ENCODE measurements at regions not wholly inside any gene's neighbourhood (a gene's known extent, or its start where the extent isn't known, plus 50 kb on each side); places are given as distances from the start of the nearest gene placed in this dataset.

DNA sequence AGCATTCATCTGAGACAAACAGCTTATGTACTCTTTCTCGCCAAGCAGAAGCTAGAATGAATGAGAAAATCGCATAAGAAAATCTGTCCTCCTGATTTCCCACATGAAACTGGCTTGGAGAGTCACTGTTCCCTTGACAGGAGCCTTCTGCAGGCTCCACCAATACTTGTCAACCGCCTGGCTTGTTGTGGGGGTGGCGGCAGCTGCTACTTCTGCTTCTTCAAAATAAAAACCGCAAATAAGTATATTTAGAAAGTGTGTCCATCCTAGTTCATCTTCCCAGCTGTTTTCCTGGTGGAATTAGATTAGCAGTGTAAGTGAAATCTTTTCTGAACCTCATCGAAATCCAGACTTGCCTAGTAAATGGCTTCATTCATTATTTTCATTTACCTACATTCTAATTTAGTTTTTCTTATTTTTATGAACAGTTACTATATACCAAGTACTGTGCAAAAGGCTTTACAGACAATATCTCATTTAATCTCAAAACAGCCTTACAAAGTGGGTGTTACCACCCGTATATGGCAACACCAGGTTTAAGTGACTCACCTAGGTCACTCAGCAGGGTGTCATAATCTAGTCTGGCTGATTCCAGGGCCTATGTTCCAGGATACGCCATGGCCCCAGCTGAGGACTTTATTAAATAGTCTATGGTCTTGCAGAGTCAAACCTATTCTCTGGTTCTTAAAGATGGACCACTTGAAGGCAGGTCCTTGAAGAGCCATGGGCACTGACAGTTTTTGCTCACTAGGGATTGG lies 104.6 kb upstream of the IGFBP7 start:
- DNase-seq = no peak
- TF ChIP-seq GATA1 (IDR thresholded peaks at IDR 0.05; ENCODE audit: low read depth, low read length) (no peak), POLR2A (IDR thresholded peaks at IDR 0.05; ENCODE audit: low read length) (no peak)

DNA sequence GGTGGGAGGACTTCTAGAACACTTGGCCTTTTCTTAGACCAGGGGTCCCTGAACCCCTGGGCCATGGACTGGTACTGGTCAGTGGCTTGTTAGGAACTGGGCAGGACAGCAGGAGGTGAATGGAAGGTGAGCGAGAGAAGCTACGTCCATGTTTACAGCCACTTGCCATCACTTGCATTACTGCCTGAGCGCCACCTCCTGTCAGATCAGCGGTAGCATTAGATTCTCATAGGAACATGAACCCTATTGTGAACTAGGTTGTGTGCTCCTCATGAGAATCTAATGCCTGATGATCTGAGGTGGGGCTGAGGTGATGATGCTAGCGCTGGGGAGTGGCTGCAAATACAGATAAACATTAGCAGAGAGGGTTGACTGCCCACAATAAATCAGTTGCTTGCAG lies 100.9 kb upstream of the IGFBP7 start:
- no peak for TF ChIP-seq GATA1 (IDR thresholded peaks at IDR 0.05; ENCODE audit: low read depth, low read length)
- TF ChIP-seq POLR2A (IDR thresholded peaks at IDR 0.05; ENCODE audit: low read length) = no peak
- DNase-seq = no peak

DNA sequence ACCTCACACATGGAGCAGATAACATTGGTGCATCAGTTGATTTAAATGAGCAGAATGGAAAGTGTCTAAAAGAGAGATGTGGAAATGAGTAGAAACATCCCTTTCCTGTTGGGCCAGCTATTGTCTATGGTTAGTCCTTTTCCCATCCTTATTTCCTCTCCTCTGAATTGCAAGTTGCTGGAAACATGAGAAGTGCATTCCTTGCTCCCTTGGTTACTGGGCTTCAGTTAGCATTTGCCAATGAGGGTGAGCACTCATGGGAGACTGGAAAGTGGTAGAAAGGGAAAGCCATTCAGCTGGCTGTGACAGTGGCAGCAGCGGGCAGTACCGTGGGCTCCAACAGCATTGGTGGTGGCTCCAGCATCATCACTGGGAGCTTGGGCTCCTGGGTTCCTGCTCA lies 96.0 kb upstream of the IGFBP7 start:
- no peak for TF ChIP-seq GATA1 (IDR thresholded peaks at IDR 0.05; ENCODE audit: low read depth, low read length)
- TF ChIP-seq POLR2A (IDR thresholded peaks at IDR 0.05; ENCODE audit: low read length) = no peak
- no peak for DNase-seq

DNA sequence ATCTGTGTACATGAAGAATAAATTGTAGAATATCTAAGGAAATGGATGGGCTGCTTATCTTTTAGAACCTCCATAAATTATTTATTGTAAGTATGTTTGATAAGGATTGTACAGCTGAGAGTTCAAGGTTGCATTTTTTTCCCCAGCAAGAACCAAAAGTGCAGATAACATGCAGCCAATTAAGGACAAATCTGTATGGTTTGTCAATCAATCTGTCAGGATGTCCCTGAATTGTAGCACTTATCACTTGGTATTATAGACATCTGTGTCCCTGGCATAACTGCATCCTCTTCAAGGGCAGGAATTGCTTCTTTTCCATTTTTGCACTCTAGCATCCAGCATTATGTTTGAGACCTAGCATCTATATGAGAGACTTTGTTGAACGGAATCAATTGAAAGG lies 95.4 kb upstream of the IGFBP7 start:
- DNase-seq = no peak
- no peak for TF ChIP-seq POLR2A (IDR thresholded peaks at IDR 0.05; ENCODE audit: low read length)
- no peak for TF ChIP-seq GATA1 (IDR thresholded peaks at IDR 0.05; ENCODE audit: low read depth, low read length)

DNA sequence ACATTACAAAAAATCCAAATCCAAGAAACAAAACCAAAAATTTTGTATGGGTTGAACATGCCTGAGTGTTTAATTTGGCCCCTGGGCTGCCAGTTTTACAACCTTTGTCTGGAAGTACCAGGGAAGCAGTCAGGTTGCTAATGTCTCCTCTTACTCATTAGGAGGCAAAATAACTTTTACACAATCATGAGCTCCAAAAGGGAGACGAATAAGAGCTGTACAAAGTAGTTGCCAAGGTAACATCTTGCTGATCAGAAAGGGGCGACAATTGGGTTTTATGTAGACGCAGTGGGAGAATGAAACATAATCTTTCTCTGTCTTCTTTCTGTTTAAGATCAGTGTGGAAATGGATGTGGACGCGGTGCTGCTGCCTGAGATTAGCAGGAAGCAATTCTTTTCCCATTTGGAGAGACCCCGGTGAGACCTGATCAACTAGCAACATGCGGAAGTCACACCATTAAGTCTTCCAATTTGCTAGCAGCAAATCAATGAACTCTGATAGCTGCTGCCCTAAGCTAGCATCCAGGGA lies 90.7 kb upstream of the IGFBP7 start:
- TF ChIP-seq POLR2A (IDR thresholded peaks at IDR 0.05; ENCODE audit: low read length) (no peak), GATA1 (IDR thresholded peaks at IDR 0.05; ENCODE audit: low read depth, low read length) (no peak)
- DNase-seq = no peak

DNA sequence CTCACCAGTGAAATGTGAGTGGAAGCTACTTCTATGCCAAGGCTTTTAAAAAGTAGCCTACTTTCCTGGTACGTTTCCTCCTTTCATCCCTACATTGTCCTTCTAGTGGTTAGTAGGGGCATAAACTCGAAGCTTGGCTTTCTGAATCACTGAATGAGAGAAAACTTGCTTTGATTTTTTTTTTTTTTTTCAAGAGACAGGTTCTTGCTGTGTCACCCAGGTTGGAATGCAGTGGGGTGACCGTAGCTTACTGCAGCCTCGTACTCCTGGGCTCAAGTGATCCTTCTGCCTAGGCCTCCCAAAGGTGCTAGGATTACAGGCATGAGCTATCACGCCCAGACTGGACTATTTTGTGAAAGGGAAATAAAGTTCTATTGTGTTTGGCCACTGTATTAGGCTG lies 89.1 kb upstream of the IGFBP7 start:
- no peak for DNase-seq
- TF ChIP-seq GATA1 (IDR thresholded peaks at IDR 0.05; ENCODE audit: low read depth, low read length) (no peak), POLR2A (IDR thresholded peaks at IDR 0.05; ENCODE audit: low read length) (no peak)

DNA sequence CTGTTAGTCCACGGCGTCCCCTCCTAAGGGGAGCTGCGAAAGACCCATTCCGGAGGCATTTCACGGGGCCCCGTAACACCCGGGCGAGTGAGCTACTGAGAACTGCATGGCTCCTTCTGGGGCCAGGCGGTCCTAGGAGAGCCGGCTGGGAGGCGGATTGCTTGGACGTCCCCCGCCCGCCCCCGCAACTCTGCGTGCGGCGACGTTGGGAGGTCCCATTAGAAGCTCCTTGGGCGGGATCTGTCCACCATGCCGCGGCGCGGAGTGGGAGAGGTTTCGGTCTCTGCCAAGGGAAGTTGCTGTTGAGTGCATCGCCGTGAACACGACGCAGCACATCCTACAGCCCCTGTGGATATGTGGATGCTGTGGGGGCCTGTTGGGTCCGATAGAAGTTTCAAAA lies 85.4 kb upstream of the IGFBP7 start:
- TF ChIP-seq POLR2A (IDR thresholded peaks at IDR 0.05; ENCODE audit: low read length) = no peak
- TF ChIP-seq GATA1 (IDR thresholded peaks at IDR 0.05; ENCODE audit: low read depth, low read length) = no peak
- DNase-seq = peak in 1 of 2 experiments; percentile 1

DNA sequence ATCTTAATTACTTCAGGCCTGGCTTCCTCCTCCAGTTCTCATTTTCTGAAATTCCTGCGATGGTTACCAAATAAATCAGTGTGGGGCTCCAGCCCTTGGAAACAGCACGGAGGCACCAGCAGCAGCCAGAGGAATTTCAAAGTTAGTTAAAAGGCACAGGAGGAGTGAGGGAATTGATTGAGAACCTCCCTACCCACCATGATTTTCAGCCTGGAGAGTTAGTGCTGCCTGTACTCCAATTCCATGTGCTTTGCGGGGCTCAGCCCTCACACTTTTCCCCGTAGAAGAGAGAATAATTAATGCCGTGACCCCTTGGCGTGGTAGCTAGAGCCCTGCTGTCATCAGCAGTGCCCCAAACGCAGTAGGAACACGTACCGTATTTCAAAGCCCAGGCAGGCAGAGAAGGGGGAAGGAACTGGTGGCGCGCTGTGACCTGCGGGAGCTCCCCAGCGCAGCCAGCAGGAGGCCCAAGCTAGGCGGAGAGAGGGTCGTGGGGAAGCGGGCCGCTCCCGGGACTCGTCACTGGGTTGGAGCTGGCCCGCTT lies 84.0 kb upstream of the IGFBP7 start:
- no peak for DNase-seq

DNA sequence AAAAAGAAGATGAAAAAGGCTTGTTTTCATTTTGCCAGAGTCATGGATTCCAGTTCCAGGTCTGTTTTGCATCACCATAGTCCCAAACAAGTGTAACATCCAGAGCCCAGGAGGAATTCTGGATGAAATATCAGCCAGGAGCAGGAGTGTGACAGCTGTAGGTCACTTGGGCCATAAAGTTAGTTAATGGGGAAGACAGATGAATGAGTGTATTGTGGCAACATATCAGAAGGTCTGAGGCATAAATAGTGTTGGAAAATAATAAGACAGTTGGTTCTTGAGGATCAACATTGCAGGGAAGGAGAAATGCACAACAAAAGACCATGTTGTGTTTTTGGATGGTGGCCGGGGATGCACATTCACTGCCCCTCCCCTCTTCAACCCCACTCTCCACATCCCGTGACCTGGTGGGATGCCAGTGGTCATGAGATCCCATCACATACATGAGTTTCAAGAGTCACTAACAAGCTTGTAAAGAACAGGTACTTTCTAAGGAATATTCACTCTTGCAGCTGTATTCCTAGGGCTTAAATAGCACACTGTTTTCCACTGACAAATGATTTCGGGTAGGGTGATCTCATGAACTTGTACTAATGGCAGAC lies 83.1 kb upstream of the IGFBP7 start:
- TF ChIP-seq GATA1 (IDR thresholded peaks at IDR 0.05; ENCODE audit: low read depth, low read length) (no peak), POLR2A (IDR thresholded peaks at IDR 0.05; ENCODE audit: low read length) (no peak)

More for the DNA sequence above, 84.0 kb upstream of the IGFBP7 start:
- TF ChIP-seq GATA1 (IDR thresholded peaks at IDR 0.05; ENCODE audit: low read depth, low read length) (no peak), POLR2A (IDR thresholded peaks at IDR 0.05; ENCODE audit: low read length) (no peak)

DNA sequence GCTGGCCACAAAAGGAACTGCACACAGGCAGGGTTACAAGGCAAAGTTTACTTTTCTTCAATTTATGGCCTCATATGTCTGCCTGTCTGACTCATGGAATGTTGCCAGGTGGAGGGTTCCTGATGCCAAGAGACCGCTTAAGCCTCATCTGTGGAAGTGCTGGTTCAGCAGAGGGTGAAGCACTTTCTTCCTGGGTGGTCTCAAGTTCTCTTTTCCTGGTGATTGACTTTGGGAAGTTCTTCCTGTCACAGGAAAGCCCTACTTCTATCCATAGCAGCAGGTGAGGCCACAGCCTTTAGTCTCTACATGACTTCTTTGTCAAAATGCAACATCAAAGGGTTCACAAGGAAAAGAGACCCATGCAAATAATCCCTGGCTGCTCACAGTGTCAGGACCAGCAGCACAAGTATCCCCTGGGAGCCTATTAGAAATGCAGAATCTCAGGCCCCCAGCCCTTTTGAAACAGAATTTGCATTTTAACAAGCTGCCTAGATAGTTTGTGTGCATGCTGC lies 81.4 kb upstream of the IGFBP7 start:
- no peak for DNase-seq
- no peak for TF ChIP-seq GATA1 (IDR thresholded peaks at IDR 0.05; ENCODE audit: low read depth, low read length)
- no peak for TF ChIP-seq POLR2A (IDR thresholded peaks at IDR 0.05; ENCODE audit: low read length)

More for the DNA sequence above, 83.1 kb upstream of the IGFBP7 start:
- no peak for DNase-seq

DNA sequence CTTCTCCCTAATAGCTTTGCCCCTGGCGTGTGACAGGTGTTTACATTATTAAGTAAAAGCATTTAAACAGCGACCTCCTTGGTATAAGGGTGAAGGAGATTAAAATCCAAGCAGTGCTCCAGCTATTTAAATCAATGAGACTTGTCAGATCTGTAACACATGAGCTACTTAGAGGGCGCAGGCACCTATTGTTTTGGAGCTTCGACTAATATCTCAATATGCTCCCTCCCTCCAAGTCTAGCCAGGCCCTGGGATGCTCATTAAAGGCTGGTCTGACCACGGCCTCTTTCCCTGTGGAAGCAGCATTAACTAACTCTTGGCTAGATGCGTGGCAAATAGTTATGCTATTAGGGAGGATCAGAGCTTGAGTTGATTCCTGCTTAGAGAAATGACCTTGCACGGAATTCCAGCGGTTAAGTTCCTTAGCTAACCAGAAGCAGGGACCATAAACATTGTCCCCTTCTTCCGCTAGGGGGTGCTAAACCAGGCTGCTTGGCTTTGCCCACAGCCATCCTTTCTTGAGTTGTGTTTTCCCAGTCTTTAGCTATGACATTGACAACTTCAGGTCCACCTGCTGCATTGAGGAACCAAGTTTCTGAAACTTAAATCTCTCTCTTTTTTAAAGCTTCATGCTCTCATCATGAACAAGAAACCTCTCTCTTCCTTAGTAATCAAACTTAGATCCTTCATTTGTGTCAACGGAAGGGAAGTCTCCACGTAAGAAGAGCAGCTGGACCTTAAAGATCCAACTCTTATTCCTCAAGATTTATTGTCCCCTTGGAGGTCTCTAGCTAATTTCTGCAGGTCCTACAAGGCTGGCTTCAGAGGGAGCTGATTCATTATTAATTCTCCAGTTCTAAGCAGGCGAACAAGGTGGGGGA lies 80.7 kb upstream of the IGFBP7 start:
- no peak for TF ChIP-seq POLR2A (IDR thresholded peaks at IDR 0.05; ENCODE audit: low read length)
- TF ChIP-seq GATA1 (IDR thresholded peaks at IDR 0.05; ENCODE audit: low read depth, low read length) = no peak
- peak; percentile 23 to 57 for DNase-seq

DNA sequence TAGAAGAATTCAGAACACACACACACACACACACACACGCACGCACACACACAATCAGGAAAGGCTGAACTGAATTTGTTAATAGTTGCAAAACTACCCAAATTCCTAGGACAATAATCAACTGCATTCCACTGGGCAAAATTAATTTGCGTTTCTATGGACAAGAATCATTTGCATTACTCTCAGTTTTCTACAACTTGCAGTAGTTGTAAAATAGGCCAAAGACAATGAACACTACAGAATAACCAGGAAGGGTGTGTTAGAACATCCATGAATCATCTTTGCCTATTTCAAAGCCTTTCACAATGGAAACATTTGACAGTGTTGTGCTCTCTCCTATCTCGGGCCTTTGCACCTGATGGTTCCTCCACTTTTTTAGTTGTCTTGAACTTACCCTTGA lies 77.1 kb upstream of the IGFBP7 start:
- DNase-seq = no peak
- TF ChIP-seq GATA1 (IDR thresholded peaks at IDR 0.05; ENCODE audit: low read depth, low read length) (no peak), POLR2A (IDR thresholded peaks at IDR 0.05; ENCODE audit: low read length) (no peak)

DNA sequence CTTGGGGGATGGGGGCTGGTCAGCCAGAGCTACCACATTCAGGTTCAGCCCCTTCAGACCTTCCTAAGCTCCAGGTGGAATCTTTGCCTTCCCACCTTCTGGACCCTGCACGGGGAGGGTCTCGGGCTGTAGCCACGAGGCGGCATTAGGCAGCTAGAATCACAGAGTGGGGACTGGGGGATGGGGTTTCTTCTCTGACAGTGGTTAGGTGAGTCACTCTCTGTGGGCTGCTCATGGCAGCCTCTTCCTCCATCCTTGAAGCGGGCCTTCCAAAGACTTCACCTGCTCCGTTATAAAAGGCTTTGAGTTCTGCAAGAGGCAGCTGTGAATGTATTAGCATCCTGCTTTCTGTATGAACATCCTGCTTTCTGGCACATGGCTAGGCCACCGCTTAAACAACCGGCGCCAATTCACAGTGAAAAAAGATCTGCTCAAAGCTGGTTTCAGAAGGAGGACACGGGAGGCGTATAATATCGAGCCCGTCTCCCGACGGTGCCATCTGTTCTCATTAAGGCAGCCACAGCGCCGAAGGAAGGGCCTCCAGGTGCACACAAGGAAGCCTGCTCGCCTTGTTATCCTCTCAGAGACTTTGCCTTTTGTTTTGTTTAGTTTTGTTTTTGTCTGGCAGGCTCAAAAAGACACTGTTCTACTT lies 74.3 kb upstream of the IGFBP7 start:
- TF ChIP-seq POLR2A (IDR thresholded peaks at IDR 0.05; ENCODE audit: low read length) = no peak
- TF ChIP-seq GATA1 (IDR thresholded peaks at IDR 0.05; ENCODE audit: low read depth, low read length) = no peak
- DNase-seq = no peak
